LNCaP clone FGC (cell line): ENCODE measurements at regions not wholly inside any gene's neighbourhood (a gene's known extent, or its start where the extent isn't known, plus 50 kb on each side); places are given as distances from the start of the nearest gene placed in this dataset.
"Not testable (repeated sequence)": the region's sequence is repeated elsewhere in the genome, so short reads cannot be mapped to it uniquely, and the experiment has no call there.

Experiments
- DNase-seq: peaks from one replicate; pipeline ENCODE4 v3.0.0-alpha.2; 2011; ENCODE audit warnings: low read depth
- H3K4me3 ChIP-seq: 2 replicates; pipeline ENCODE4 v1.5.1; 2011; ENCODE audit warnings: mild to moderate bottlenecking, low read depth, low read length, control low read depth
- TF ChIP-seq, protein P1 (sequence below): IDR thresholded peaks from 2 replicates; pipeline ENCODE4 v1.5.1; 2012; ENCODE audit warnings: mild to moderate bottlenecking; ENCODE audit not compliant: control insufficient read depth, insufficient read depth; ENCODE audit errors: extremely low read depth

DNA sequence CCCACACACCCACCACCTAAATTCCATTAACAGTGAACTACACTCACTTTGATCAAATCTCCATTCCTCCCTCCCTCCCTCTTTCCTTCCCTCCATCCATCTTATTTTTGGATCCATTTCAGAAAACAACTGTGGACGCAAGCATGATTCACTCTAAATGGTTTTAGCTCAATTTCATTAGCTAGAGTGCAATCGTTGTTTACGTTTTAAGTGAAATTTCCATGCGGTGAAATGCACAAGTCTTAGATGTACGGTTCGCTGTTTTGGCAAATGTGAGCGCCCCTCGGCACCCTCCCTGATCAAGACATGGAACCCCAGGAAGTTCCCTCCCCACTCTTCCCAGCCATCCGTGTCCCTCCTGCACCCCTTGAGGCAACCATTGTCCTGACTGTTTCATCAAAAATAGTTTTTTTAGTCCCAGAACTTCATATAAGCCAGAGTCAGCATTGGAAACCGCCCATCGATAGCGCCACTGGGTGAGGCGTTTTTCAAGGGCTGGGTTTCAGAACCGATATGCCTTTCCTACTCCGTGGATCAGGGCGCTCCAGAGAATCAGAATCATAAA is 215.1 kb downstream of the BANP start:
- H3K4me3 ChIP-seq = not testable (repeated sequence)

GRCh38 chr16:88167798-88168556 is 214.8 kb upstream of the ZNF469 start:
- not testable (repeated sequence) for DNase-seq, H3K4me3 ChIP-seq

More for the DNA sequence above, 215.1 kb downstream of the BANP start:
- DNase-seq = not testable (repeated sequence)

- peak; percentile 46 for DNase-seq
- not testable (repeated sequence) for H3K4me3 ChIP-seq
These were observed 214.2 kb upstream of the ZNF469 start for GRCh38 chr16:88168557-88168949.

- H3K4me3 ChIP-seq, DNase-seq: not testable (repeated sequence)
These were observed 213.5 kb upstream of the ZNF469 start for GRCh38 chr16:88169136-88169830.

DNA sequence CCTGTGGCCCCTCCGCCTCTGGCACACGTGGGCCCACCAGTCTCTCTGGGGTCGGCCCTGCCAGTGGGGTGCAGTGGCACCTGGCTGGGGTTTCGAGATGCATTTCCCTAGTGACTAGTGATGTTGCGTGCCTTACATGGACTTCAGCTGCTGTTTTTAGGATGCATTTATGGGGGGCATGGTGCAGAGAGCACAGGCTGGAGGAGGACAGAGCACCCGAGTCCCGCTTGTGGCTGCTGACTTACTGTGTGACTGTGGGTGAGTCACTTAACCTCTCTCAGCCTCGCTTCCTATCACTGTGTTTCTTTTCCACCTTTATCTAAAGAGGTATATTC is 213.0 kb upstream of the ZNF469 start:
- H3K4me3 ChIP-seq, DNase-seq: not testable (repeated sequence)

GRCh38 chr16:88170528-88170991 is 212.2 kb upstream of the ZNF469 start:
- no peak for DNase-seq
- TF ChIP-seq, protein P1, sequence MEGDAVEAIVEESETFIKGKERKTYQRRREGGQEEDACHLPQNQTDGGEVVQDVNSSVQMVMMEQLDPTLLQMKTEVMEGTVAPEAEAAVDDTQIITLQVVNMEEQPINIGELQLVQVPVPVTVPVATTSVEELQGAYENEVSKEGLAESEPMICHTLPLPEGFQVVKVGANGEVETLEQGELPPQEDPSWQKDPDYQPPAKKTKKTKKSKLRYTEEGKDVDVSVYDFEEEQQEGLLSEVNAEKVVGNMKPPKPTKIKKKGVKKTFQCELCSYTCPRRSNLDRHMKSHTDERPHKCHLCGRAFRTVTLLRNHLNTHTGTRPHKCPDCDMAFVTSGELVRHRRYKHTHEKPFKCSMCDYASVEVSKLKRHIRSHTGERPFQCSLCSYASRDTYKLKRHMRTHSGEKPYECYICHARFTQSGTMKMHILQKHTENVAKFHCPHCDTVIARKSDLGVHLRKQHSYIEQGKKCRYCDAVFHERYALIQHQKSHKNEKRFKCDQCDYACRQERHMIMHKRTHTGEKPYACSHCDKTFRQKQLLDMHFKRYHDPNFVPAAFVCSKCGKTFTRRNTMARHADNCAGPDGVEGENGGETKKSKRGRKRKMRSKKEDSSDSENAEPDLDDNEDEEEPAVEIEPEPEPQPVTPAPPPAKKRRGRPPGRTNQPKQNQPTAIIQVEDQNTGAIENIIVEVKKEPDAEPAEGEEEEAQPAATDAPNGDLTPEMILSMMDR = no peak
- H3K4me3 ChIP-seq = no peak overlapping the region

- not testable (repeated sequence) for H3K4me3 ChIP-seq, DNase-seq
These were observed 211.6 kb upstream of the ZNF469 start for GRCh38 chr16:88171126-88171525.

DNA sequence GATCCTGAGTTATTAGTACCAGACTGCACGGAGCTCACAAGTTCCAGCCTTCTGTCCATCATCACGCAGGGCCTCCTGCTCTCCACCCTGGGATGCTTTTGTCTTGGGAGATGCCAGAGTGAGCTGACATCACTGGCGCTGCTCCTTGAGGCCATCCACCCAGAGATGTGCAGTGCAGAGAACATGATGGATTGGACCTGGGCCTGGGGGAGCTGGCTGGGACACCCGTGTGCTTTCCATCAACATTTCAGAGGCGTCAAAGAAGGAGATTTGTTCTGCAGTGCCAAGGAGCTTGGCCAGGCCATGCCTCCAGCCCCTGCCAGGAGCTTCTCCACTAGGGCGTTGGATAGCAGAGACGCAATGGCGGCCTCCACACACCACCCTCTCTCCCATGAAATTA is 206.6 kb upstream of the ZNF469 start:
- H3K4me3 ChIP-seq, DNase-seq: not testable (repeated sequence)

DNA sequence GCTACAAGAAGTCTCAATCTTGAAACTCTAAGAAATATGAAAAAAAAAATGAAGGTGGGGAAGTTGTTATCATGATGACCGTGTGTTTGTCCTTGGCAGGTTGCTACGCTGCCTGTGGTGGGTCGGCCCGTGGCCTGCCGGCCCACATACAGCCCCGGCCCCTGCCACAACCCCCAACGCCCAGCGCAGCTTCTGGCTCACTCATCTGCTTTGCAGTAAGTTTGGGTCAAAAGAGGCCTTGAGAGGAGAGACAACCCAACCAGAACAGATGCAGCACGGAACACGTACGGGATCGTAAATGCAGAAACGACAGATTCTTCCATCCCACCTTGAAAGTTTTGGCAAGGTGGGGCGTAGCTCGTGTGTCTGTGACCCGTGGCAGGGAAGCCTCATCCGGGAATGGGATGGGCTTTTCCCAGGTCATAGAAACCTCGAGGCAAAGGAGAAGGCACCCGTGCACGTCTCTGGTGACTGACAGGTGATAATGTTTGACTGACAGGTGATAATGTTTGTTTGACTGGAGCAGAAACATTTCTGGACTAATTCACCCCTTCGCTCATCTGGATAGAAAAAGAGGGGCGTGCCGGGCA is 206.1 kb upstream of the ZNF469 start:
- not testable (repeated sequence) for H3K4me3 ChIP-seq, DNase-seq

DNA sequence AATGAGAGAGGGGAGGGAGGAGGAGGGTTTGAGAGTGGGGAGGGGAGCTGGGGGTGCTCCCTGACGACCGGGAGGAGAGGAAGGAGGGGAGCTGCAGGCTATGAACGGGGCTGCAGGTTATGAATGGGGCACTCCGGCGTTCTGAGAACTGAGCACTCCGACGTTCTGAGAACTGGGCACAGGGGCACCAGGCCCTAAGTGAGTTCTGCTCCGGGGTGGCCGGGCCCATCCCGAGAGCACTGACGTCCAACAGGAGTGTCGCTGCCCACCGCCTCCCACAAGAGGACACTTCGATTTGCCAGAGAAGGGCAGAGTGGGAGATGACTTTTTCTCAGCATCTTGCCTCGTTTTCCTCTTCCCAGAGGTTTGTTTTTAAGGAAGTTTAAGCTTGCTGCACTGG is 204.5 kb upstream of the ZNF469 start:
- not testable (repeated sequence) for H3K4me3 ChIP-seq, DNase-seq

DNA sequence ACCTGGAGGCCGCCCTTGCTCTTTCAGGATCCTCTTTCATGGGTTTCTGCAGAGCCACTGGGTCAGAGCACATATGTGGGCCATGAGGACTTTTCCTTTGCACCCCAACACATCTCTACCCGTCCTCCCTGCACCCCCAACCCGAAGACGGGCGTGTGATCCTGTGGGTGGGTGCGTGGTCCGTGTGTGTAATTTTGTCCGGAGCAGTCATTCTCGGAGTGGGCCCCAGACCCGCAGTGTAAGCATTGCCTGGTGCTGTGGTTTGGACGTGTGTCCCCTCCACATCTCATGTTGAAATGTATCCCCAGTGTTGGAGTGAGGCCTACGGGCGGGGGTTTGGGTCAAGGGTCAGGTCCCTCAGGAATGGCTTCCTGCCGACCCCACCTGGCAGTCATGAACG is 203.9 kb upstream of the ZNF469 start:
- H3K4me3 ChIP-seq, DNase-seq: not testable (repeated sequence)

DNA sequence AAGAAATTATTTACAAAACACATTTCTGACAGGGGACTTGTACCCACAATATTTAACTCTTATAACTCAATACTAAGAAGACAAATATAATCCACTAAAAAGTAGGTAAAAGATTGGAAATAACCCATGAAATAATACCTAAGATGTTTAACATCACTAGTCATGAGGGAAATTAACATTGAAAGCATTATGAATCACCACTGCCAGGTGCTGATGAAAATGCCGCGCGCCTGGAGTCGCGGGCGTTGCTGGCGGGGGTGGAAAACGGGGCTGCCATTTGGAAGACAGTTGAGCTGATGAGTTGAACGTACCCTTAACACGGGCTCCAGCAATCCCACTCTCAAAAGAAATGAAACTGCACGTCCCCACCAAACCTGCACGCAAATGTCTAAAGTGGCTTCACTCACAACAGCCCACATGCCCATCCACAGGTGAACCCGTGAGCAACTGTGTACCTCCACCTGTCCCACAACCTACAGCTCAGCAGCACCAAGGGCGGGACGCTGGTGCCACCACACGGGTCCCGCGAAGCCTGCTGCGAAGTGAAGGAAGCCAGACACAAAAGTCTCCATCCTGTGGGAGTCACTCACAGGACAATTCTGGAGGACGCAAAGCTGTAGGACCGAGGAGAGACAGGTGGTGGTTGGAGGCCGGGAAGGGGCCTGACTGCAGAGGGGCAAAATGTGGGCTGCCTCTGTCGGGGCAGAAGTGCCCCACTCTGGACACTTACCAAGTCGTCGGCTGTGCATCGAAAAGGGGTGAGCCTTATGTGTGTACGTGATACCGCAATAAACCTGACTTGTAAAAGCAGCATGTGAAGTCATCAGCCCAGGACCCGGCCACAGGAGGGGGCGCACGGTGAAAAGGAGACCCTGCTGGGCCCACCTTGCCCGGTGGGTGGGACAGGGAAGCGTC is 199.5 kb upstream of the ZNF469 start:
- not testable (repeated sequence) for H3K4me3 ChIP-seq, DNase-seq

GRCh38 chr16:88184053-88184452 is 198.7 kb upstream of the ZNF469 start:
- DNase-seq, H3K4me3 ChIP-seq: not testable (repeated sequence)

DNA sequence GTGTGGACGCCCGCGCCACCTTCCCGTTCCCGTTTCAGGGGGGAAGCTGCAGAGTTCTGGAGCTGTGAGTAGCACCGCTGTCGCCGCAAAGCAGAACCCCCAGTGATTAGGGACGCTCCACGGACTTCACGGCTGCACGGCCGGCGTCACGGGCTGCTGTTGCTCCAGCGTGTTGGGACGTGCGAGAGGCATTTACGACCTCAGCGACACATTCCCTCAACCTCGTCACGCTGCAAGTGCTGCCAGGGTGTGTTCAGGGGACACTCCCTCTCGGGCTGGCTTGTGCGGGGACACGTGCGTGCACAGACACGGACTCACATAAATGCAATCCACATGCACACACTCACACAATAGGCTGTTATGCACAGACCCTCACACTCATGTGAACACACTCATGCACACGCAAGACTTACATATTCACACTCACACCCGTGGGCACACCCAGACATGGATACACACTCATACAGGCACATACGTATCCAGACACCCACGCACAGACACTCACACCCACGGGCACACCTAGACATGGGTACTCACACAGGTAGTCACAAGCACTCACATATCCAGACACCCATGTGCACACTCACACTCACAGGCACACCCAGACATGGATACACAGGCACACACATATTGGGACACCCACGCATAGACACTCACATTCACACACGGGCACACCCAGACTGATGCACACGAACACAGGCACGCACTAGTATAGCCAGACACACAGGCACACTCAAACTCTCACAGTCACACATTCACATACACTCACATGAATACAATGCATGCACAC is 198.0 kb upstream of the ZNF469 start:
- not testable (repeated sequence) for H3K4me3 ChIP-seq, DNase-seq

DNA sequence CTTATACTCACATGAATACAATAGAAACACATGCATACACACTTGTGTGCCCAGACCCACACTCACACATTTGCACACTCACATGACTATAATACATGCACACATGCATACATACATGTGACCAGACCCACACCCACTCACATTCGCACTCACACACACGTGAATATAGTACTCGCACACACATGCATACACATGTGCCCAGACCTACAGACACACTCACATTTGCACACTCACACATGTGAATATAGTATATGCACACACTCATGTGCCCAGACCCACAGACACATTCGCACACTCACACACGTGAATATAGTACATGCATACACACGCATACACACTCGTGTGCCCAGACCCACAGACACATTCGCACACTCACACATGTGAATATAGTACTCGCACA is 197.4 kb upstream of the ZNF469 start:
- H3K4me3 ChIP-seq = not testable (repeated sequence)

More for the DNA sequence above, 197.4 kb upstream of the ZNF469 start:
- DNase-seq = not testable (repeated sequence)
